ENCODE measurements at regions not wholly inside any gene's neighbourhood (a gene's known extent, or its start where the extent isn't known, plus 50 kb on each side); places are given as distances from the start of the nearest gene placed in this dataset.

GRCh38 chr2:888906-889566 is 61.6 kb upstream of the SNTG2 start:
- TF ChIP-seq CTCF (conservative IDR thresholded peaks at IDR 0.05 in 1 of 2, IDR thresholded peaks at IDR 0.05 in 1 of 2; ENCODE audit: low read depth in 1 of 2, low read length in 2 of 2) = no peak
- no peak for TF ChIP-seq EZH2 (IDR thresholded peaks at IDR 0.05; ENCODE audit: low read length, missing control alignments)

All from fibroblast of lung (primary cell).